GM21737 (cell line): ENCODE measurements at regions not wholly inside any gene's neighbourhood (a gene's known extent, or its start where the extent isn't known, plus 50 kb on each side); places are given as distances from the start of the nearest gene placed in this dataset.

Experiments
- ATAC-seq: cut with Tn5 transposase; IDR thresholded peaks from one replicate; pipeline ENCODE4 v1.9.1; 2021; ENCODE audit warnings: mild to moderate bottlenecking, moderate library complexity; ENCODE audit not compliant: unreplicated experiment

DNA sequence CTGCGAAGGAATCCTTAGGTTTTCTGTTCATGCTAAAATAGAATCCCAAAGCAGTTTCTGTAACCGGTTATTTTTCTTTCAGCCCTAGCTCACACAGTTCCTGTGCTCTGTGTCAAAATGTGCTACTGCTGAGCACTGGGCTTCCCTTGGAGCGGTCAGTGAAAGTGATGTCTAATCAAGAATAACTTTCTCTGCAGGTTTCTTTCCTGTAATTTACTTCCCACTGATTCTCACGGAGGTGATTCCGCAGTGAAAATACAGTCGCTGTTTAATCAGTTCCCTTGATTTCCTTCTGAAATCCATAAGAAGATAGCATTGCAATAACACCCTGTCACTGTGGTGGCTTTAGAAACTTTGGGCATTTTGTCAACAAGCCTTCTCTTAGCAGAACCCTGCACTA lies 112.0 kb upstream of the ISL1 start:
- ATAC-seq: no peak

DNA sequence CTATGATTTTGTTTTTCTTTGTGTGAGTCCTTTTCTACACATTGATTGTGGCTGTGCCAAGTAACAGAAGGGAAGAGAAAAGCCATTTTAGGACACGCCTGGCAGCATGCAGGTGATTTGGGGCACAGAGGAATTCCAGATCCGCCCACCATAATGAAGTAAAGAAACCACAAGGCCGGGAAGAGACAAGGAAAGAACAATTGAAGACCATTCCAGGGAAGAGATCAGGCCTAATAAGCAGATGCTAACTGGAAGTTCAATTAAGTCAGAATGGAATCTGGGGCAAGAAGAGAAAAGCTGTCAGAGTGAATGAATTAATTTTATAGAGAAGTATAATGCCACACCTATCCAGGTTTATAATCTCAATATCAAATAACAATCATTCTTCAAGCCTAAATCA lies 110.2 kb upstream of the ISL1 start:
- no peak for ATAC-seq

DNA sequence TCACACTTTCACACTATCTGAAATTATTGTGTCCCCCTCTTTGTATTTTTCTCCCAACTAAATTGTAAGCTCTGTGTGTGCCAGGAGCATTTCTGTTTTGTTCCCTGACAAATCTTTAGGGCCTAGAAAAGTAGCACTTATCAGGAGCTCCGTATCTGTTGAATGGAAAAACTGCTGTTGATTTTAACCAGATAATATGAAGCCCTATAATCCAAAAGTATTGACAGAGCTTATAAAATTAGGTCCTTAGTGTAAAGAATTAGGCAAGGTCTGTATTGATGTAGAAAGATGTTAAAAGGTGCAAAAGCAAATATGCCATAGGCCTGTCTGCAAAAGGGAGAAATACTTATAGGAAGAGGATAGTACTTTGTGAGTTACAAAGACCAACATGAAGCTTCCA lies 109.4 kb upstream of the ISL1 start:
- no peak for ATAC-seq

DNA sequence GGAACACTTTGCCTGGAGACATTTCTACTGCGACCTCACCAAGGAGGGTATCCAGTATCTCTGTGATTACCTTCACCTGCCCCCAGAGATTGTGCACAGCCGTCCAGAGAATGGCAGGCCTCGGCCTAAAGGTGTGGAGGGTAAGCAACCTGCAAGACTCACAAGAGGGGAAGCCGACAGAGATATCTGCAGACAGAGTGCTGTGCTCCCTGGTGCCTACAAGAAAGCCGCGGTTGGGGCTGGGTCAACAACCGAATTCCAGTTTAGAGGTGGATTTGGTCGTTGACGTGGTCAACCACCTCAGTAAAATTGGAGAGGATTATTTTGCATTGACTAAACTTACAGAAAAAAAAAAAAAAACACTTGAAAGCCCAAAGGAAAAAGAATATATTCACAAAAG lies 107.8 kb upstream of the ISL1 start:
- ATAC-seq: no peak

DNA sequence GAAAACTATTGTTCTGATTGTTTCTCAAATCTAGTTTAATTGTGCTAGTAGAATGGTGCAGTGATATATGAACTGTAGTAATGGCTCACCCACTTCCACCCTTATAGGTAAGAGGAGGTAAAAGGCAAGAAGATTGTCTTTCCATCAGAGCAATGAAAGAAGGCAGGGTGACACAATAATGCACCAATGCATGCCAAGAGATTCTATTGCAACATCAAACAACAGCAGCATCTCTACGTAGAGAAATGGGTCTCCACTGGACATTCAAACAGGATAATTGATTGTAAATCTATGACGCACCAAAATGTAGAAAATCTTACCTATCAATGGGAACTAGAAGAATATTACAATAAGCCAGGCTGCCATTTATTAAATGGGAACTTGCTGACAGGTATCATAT lies 107.0 kb upstream of the ISL1 start:
- no peak for ATAC-seq

DNA sequence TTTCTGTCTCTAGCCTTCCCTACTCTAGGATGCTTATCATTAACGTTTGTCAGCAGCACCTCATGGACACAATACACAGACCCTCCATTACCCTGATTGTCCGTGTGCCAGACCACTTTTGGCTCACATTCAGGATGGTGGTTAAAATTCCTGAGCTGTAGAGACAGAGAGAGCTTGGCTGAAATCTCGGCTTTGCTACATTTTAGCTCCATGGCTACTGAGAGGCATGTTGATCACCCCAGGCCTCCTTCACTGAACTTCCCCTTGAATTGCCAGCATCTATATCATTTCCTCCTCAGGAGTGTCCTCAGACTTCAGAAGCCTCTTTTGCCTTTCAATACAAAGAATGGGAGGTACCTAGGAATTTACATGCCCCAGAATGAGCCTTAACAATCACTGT lies 104.7 kb upstream of the ISL1 start:
- ATAC-seq: no peak

DNA sequence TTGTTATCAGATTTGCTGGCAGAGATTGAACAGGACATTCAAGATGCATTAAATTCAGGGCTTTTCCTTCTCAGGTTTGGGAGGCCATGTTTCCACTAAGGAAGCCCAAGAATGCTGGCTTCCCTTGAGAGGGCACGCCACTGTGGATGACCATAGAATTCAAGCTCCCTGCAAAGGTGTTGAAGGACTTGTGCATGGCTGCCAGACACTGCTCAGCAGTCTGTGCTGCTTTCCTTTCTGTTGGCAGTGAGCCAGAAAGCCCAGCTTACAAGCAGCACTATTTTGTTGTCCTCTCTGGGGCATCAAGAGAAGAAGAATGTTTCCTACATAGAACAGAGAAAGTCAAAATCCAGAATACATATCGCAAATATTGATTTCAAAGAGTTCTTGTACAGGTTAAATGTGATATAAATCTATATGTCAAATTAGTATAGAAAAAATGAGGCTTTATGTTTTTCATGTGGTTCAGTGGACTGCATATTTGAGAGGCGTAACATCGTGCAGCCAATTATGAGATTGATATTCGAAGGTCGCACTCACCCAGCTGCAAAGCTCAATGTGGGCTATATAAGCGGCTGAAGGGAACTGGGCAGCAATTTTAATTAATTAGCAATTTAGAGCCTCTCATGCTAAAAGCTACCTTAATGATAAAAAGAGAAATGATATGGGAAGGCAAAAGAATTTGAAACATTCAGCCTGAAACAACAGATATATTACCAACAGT lies 103.1 kb upstream of the ISL1 start:
- no peak for ATAC-seq

DNA sequence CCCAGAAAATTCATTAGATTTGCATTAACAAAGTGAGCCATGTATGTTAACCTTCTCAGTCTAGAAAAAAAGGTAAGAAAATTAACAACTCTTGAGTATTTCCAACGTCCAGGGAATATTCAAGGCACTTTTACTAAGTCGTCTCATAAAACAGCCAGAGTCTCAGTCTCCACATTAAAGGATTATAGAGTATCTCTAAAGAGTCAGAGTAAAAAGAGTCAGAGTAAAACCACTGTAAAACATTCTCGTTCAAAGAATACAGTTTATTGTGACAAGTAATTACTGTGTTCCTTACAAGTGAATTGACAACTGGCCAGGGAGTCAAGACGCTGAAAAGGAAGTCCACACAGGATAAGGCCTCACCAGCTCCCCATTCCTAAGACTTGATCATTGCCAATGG lies 97.2 kb upstream of the ISL1 start:
- ATAC-seq: no peak

DNA sequence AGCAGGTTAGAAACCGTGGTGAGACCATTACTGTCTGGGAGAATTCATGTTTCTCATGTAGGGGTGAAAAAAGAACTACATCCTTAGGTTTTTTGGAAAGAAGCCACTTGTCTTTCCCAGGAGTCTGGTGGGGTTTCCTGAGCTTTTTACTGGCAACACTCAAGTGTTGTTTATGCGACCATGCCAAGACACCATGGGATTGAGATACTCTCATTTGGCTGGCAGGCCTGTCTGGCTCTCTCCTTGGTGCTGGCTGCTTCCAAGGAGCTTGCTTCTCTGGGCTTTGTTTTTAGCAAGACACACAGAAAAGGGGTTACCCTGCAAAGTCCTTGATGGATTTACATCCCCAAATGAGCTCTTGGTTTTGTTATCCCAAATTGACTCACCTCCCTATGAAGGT lies 80.9 kb upstream of the ISL1 start:
- no peak for ATAC-seq

DNA sequence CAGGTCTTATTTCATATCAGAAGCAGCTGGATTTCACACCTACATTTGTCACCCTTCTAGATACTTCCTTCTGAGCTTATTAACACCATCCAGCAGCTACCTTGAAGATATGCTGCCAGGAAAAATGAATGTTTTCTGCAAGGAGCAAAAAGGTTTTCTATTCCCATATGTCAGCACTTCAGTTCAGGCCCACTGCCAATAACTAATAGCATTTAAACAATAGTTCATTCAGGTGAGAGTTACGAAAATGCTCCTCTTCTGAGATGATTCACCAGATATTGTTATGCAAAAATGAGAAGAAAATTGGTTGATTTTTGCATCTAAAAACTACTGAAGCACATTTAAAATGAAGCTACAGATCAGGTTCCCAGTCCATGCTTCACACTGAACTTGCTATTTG lies 56.4 kb upstream of the ISL1 start:
- ATAC-seq: no peak
